IPS-20b (cell line): ENCODE measurements at regions not wholly inside any gene's neighbourhood (a gene's known extent, or its start where the extent isn't known, plus 50 kb on each side); places are given as distances from the start of the nearest gene placed in this dataset.
"Not testable (repeated sequence)": the region's sequence is repeated elsewhere in the genome, so short reads cannot be mapped to it uniquely, and the experiment has no call there.

ENCODE experiments used
- H3K27ac ChIP-seq: one replicate; pipeline ENCODE4 v1.5.1; 2013; ENCODE audit warnings: low read length
- H3K27me3 ChIP-seq: 2 replicates; pipeline ENCODE4 v1.6.1; 2013; ENCODE audit warnings: mild to moderate bottlenecking, low read length, inconsistent platforms; ENCODE audit not compliant: insufficient read depth
- H3K36me3 ChIP-seq: 2 replicates; pipeline ENCODE4 v1.6.1; 2013; ENCODE audit warnings: low read depth, mild to moderate bottlenecking, inconsistent platforms, low read length, moderate library complexity; ENCODE audit not compliant: insufficient read depth
- H3K4me1 ChIP-seq: 2 replicates; pipeline ENCODE4 v1.6.1; 2013; ENCODE audit warnings: mild to moderate bottlenecking, control low read depth, inconsistent platforms, low read length, moderate library complexity; ENCODE audit not compliant: insufficient read depth
- H3K4me3 ChIP-seq: 2 replicates; pipeline ENCODE4 v1.5.1; 2013; ENCODE audit warnings: mild to moderate bottlenecking, low read length, inconsistent platforms
- H3K9ac ChIP-seq: 2 replicates; pipeline ENCODE4 v1.6.1; 2013; ENCODE audit warnings: low read depth, mild to moderate bottlenecking, inconsistent platforms, low read length, moderate library complexity
- H3K9me3 ChIP-seq: 2 replicates; pipeline ENCODE4 v1.6.1; 2013; ENCODE audit warnings: mild to moderate bottlenecking, low read depth, low read length, inconsistent platforms; ENCODE audit not compliant: insufficient read depth

GRCh38 chr3:25844891-25845290 is 55.0 kb downstream of the OXSM start:
- Histone ChIP-seq H3K9me3 (no peaks in the 10 kb centered on the region), H3K4me3 (no peak overlapping the region), H3K9ac (no peak overlapping the region), H3K27me3 (no peaks in the 10 kb centered on the region), H3K36me3 (no peaks in the 10 kb centered on the region), H3K27ac (no peak overlapping the region), H3K4me1 (0 out of 2 replicates have a peak, but pooled peaks cover 4% of the 10 kb centered on the region)

GRCh38 chr3:25846282-25846681 is 56.4 kb downstream of the OXSM start:
- Histone ChIP-seq H3K4me3 (no peak overlapping the region), H3K4me1 (0 out of 2 replicates have a peak, but pooled peaks cover 4% of the 10 kb centered on the region)

GRCh38 chr3:25849091-25849490 is 59.2 kb downstream of the OXSM start:
- Histone ChIP-seq H3K4me1 (0 out of 2 replicates have a peak, but pooled peaks cover 4% of the 10 kb centered on the region), H3K27ac (no peak overlapping the region), H3K36me3 (no peaks in the 10 kb centered on the region), H3K9me3 (no peaks in the 10 kb centered on the region), H3K4me3 (no peak overlapping the region), H3K9ac (no peak overlapping the region), H3K27me3 (no peaks in the 10 kb centered on the region)

More at GRCh38 chr3:25846282-25846681, 56.4 kb downstream of the OXSM start:
- Histone ChIP-seq H3K27me3 (no peaks in the 10 kb centered on the region), H3K9me3 (no peaks in the 10 kb centered on the region), H3K36me3 (no peaks in the 10 kb centered on the region), H3K27ac (no peak overlapping the region), H3K9ac (no peak overlapping the region)

GRCh38 chr3:25849641-25850385 is 59.9 kb downstream of the OXSM start:
- Histone ChIP-seq H3K9ac (no peak overlapping the region), H3K27me3 (no peaks in the 10 kb centered on the region), H3K4me3 (no peak overlapping the region), H3K4me1 (0 out of 2 replicates have a peak, but pooled peaks cover 4% of the 10 kb centered on the region), H3K27ac (no peak overlapping the region), H3K36me3 (no peaks in the 10 kb centered on the region), H3K9me3 (no peaks in the 10 kb centered on the region)

- H3K9me3 ChIP-seq, H3K27me3 ChIP-seq, H3K27ac ChIP-seq, H3K36me3 ChIP-seq, H3K4me3 ChIP-seq, H3K9ac ChIP-seq, H3K4me1 ChIP-seq: not testable (repeated sequence)
Measured at GRCh38 chr3:25851693-25852259, 61.9 kb downstream of the OXSM start.

- Histone ChIP-seq H3K9me3 (no peaks in the 10 kb centered on the region), H3K36me3 (no peaks in the 10 kb centered on the region), H3K27ac (no peak overlapping the region), H3K4me1 (peaks cover 11% of the 10 kb centered on the region), H3K4me3 (no peak overlapping the region), H3K9ac (no peak overlapping the region), H3K27me3 (no peaks in the 10 kb centered on the region)
Measured at GRCh38 chr3:25854214-25854613, 64.3 kb downstream of the OXSM start.

- Histone ChIP-seq H3K9me3 (no peaks in the 10 kb centered on the region), H3K4me3 (no peak overlapping the region), H3K9ac (no peak overlapping the region), H3K4me1 (peaks cover 9% of the 10 kb centered on the region), H3K27me3 (no peaks in the 10 kb centered on the region), H3K36me3 (no peaks in the 10 kb centered on the region), H3K27ac (no peak overlapping the region)
Measured at GRCh38 chr3:25854635-25855034, 64.7 kb downstream of the OXSM start.

GRCh38 chr3:25855266-25855784 is 65.4 kb downstream of the OXSM start:
- no peak overlapping the region for H3K4me3 ChIP-seq
- H3K9me3 ChIP-seq: no peaks in the 10 kb centered on the region
- H3K27ac ChIP-seq: no peak overlapping the region
- H3K36me3 ChIP-seq: no peaks in the 10 kb centered on the region
- no peak overlapping the region for H3K9ac ChIP-seq
- peaks cover 7% of the 10 kb centered on the region for H3K4me1 ChIP-seq
- H3K27me3 ChIP-seq: no peaks in the 10 kb centered on the region

GRCh38 chr3:25856902-25857518 is 67.1 kb downstream of the OXSM start:
- no peak overlapping the region for H3K9ac ChIP-seq
- peaks cover 7% of the 10 kb centered on the region for H3K4me1 ChIP-seq
- no peaks in the 10 kb centered on the region for H3K9me3 ChIP-seq
- H3K27ac ChIP-seq: no peak overlapping the region
- no peaks in the 10 kb centered on the region for H3K36me3 ChIP-seq
- no peaks in the 10 kb centered on the region for H3K27me3 ChIP-seq
- H3K4me3 ChIP-seq: no peak overlapping the region

GRCh38 chr3:25861566-25861965 is 71.7 kb downstream of the OXSM start:
- H3K9ac ChIP-seq: no peak overlapping the region
- H3K27ac ChIP-seq: no peak overlapping the region
- H3K4me3 ChIP-seq: no peak overlapping the region
- H3K36me3 ChIP-seq: no peaks in the 10 kb centered on the region
- peaks cover 7% of the 10 kb centered on the region for H3K4me1 ChIP-seq
- no peaks in the 10 kb centered on the region for H3K27me3 ChIP-seq
- no peaks in the 10 kb centered on the region for H3K9me3 ChIP-seq

GRCh38 chr3:25863011-25863415 is 73.1 kb downstream of the OXSM start:
- Histone ChIP-seq H3K27me3 (no peaks in the 10 kb centered on the region), H3K4me3 (no peak overlapping the region), H3K27ac (no peak overlapping the region), H3K36me3 (no peaks in the 10 kb centered on the region), H3K9ac (no peak overlapping the region), H3K4me1 (peaks cover 3% of the 10 kb centered on the region), H3K9me3 (no peaks in the 10 kb centered on the region)
